ENCODE measurements at regions not wholly inside any gene's neighbourhood (a gene's known extent, or its start where the extent isn't known, plus 50 kb on each side); places are given as distances from the start of the nearest gene placed in this dataset.

DNA sequence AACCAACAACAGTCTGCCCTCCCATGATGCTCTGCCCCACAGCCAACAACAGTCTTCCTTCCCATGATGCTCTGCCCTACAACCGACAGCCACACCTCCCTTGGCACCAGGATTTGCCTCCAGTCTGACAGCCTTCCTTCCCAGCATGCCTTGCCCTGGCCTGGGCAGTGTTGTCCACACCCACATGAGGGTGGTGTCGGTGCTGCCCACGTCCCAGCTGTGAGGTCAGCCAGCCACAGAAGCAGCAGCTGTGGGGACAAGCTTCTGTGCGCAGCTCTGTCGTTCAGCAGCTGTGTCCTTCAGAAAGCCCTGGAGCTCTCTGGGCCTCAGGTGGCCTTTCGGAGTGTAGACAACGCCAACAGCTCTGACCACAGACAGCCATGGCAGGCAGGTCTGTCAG is 1378.9 kb downstream of the BRD1 start:
- no peak for DNase-seq (ENCODE audit: low spot score)

DNA sequence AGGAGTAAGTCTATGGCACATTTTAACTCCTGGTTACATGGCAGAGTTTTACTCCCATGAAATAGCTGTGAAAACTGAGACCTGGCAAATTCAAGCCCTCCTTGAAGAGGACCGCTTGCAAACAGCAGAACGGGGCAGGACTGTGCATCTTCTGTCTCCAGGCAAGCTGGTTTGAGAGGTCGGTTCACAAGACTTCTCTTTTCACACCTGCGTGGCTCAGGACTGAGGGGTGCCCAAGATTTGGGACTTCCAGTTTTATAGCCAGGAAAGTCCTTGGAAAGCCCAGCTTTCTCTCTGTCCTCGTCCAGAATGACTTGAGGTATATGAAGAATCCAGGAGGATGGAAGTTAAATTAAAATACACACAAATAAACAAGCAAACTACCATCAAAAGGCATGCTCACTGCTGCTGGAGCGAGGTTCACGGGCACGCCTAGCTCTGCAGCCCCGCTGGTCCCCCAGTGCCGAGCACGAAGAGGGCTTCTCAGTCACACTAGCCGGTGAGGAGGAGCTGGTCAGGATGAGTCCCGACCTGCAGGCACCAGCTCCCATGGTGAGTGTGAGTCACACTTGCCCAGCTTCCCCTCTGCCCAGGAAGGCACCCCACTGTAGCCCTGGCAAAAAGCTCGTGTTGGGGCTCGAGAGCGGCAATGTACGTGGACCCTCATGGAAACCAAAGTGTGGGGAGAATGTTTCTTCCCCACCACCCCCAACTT is 1382.4 kb downstream of the BRD1 start:
- no peak for DNase-seq (ENCODE audit: low spot score)

DNA sequence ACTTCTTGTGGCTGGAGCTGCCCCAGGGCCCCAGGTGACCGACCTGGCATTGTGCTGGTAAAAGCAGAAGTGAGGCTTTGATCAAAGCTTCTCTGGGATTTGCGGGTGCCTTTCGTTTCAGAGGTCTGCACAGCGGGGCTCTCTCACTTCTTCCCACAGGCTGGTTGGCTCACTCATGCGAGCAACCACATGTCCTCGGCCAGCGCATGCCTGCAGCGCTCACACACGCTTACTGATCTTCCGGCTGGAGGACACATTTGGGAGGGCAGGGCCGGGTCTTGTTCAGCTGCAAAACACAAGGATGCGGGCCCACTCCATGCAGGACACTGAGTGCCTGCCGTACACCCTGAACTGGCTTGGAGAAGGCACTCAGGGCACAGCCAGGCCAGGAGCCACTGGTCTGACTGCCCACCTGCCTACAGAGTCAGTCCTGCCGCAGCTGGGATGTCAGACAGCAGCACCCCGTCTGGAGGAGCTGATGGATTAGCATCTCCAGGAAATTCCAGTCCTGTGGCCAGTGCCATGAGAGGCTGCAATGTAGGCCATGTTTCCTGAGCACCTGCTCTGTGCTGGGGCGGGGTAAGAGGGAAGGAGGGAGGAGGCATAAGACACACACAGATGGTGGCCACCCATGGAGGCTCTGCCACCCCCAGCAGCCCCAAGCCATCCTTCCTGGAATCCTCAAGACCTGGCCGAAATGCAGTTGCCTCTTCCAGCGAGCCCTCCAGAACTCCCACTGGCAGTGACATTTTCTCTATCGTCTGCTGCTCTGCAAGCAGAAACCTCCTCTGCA is 1383.2 kb downstream of the BRD1 start:
- no peak for DNase-seq (ENCODE audit: low spot score)

DNA sequence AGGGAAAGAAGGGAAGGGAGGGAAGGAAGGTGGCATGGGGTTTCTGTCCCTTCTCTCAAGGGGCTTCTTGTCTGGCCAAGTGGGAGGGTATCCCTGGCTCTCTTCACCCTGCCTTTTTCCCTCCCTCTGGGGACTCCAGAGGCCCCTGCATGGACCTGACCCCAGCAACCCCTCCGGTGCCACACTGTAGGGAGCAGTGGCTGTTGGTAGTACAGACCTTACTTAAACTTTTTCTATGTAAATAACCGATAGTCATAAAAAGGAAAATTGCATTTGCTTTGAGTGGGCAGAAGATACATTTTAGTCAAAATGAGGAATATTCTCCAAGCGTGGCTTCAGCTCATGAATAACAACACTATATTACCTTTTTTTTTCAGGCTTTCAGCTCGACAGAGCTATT is 1384.0 kb downstream of the BRD1 start:
- DNase-seq (ENCODE audit: low spot score) = no peak

DNA sequence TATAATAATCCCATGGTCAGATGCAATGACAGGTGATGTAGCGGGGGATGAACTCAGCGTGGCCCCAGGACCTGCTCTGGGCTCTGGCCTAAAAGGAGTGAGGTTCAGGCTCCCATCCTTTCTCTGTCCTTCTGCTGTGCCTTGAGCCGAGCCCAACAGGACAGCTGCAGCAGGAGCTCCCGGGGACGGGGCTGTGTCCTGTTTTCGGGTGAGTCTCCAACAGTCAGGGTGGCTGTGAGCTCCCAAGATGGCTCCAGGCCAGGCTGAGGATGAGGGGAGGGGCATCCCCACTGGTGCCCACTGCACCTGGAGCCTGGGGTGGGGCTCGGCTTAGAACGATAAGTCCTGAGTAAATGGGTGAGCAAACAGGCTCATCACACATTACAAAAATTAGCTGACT is 1385.0 kb downstream of the BRD1 start:
- no peak for DNase-seq (ENCODE audit: low spot score)

DNA sequence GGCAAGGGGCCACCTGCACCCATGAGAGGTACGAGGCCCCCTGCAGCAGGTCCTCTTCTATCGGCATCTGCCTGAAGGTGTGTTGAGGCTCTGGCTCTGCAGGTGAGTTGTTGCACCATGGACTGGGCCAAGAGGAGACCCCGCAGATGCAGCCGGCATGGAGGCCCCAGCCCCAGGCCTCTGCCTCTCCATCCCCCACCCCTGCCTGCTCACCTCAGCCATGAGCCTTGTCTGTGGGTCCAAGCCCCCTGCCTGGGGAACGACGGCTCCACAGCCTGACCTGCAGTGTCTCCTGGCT is 1386.2 kb downstream of the BRD1 start:
- DNase-seq (ENCODE audit: low spot score) = no peak

DNA sequence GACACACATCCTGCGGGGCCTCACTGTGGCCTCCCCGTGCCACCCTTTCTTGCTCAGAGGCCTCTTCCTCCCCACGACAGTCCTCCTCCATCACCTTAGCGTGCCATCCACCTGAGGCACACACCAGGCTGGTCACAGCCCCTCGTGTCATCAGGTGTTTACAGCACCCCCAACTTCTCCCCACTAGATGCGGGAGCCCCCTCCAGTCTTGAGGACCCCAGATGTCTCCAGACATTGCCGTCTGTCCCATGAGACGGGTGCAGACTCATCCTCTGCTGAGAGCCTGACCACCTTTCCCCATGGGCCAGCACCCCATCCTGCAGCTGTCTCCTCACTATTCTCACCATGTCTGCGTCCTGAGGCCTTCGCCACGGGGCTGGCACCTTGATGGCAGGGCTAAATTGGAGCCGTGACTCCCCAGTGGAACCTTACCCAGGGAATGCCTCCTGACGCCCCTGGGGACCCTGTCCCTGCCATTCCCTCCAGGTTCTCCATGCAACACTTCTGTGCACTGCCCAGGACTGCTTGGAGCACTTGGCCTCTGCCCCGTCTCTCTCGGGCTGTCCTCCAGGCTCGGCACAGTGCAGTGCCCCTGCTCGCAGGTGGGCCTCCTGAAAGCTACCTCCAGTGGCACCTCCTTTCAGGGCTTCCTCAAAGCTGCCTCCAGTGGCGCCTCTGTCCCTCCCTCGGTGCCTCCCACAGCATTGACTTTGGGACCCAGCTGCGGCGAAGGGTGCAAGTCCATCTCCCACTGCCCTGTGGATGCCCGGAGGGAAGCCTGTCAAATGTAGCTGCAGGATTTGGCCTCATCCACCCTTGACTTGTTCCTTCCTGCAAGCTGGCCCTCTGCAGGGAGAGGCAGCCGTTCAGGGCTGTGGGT is 1386.8 kb downstream of the BRD1 start:
- DNase-seq (ENCODE audit: low spot score) = no peak

DNA sequence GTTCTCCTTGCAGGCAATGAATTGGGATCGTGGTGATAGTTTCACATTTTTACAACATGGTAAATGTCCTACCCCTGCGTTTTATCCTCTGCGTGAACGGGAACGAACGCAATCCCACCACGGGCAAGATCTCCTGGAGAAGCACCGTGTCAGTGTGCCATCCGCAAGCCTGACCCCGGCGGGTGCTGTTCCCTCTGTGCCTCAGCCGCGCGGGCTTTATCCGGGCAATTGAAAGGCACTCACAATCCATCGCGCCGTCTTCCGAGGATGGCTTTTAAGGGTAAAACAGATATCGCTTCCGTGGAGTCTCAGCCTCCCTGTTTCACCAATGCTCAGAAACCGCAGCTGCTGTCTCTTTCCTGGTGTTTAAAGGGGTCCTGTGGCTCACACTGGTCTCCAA is 1387.5 kb downstream of the BRD1 start:
- no peak for DNase-seq (ENCODE audit: low spot score)

DNA sequence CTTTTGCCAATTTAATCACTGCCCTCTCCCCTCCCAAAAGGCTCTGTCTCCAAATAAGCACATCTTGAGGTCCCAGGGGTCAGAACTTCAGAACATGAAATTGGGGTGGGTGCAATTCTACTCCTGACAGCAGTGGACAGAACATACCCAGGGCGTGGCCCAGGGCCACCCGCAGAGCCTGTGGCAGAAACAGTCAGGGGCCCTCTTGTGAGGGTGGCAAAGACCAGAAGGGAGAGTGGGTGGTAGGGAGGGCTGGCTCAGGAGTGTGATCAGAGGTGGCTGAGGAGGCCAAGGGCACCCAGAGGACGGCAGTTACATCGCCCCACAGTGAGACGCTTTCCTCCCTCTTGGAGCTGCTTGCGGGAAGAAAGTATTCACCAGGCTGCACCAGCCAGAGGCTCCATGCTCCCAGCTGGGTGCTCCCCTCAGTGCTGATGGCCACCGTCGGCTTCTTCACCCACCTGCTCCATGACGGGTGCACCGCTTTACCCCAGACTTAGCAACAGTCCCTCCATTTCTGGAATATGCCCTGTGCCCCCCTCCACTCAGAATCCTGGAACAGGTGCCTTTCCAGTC is 1388.0 kb downstream of the BRD1 start:
- no peak for DNase-seq (ENCODE audit: low spot score)

DNA sequence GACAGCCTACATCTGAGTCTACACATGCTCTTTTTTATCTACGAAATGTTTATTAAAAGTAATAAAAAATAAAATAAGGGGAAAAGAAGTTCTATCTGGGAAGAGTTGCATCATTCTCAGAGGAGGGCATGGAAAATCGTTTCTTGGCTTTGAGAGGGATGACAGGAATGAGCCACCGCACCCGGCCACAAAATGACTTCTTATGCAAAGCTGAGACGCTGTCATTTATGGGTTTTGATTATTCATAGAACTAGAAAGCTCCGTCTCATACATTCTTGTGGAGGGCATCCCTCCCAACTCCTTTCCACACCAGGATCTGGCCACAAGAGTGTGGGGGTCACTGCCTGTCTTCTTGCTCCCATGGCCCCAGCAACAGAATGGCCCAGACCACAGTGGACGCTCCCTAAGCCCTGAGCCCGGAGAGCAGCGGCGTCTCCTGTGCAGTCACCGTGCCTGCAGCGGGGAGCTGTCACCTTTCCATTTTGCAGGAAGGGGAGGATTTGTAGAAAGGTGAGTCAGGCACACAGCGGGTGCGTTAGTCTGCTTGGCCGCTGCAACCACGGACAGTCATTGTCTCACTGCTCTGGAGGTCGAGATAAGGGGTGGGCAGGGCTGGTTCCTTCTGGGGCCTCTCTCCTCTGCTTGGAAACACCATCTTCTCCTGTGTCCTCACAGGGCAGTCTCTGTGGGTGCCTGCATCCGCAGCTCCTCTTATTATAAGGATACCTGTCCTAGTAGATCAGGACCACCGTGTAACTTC is 1388.7 kb downstream of the BRD1 start:
- no peak for DNase-seq (ENCODE audit: low spot score)

DNA sequence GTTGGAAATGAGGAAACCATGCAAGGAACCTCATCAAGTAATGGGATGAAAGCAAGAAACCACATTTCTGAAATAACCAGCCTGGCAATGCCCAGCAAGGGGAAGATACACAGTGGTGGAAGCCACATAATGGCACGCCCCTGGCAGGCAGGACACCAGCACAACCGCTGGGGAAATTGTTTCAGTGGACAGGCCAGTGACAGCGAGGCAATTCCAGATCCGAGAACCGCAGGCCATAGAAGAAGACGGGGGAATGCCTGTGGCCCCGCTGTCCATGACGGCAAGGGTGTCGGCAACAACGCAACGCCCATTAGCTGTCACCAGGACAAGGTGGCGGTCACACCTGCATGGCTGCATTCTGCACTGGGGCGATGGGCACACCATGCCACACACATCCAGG is 1389.6 kb downstream of the BRD1 start:
- DNase-seq (ENCODE audit: low spot score) = no peak

DNA sequence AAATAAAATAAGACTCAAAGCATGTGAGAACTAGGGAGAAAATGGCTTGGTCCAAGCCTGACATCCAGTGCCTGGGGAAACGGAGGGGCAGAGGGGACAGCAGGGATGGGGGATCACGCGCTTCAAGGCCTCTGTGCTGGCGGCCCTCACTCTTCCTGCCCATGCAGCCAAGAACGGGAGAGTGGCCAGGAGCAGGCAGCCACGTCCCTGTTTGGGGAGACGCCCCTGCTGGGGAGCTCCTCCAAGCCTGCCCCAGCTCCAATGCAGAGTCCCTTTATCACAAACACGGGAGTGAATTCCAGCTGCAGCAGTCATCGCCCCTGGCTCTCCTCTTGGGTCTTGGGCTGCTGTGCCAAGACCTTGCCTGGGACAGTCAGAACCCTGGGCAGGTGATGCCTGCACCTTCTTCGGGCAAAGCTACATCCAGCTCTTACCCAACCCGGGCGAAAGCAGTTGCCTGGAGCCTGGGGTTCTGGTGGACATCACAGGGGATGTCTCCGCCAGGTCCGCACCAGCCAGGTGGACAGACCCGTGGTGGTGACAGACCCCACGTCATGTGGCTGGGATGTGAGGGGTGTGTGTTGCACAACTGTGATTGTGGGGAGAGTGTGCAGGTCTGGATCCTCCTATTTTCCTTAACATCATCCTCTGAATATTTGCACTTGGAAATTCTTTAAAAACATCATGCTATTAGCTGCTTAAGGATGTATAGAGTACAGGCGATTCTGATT is 1391.3 kb downstream of the BRD1 start:
- DNase-seq (ENCODE audit: low spot score) = no peak

DNA sequence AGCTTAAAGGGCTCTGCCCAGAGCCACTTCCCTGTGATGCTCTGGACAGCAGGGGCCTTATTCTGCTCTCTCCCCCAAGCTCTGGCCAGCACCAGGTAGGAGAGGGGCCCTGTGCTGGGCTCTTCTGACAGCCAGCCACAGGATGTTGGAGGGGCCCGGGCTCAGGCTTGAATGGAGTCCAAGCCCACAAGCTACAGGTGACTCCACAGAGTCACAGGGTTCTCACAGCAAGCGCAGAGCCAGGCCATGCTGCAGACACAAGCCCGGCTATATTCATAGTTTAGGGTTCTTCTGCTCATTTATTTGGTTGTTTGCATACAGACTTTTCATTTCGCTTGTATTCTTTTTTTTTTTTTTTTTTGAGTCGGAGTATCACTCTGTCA is 1392.8 kb downstream of the BRD1 start:
- no peak for DNase-seq (ENCODE audit: low spot score)

DNA sequence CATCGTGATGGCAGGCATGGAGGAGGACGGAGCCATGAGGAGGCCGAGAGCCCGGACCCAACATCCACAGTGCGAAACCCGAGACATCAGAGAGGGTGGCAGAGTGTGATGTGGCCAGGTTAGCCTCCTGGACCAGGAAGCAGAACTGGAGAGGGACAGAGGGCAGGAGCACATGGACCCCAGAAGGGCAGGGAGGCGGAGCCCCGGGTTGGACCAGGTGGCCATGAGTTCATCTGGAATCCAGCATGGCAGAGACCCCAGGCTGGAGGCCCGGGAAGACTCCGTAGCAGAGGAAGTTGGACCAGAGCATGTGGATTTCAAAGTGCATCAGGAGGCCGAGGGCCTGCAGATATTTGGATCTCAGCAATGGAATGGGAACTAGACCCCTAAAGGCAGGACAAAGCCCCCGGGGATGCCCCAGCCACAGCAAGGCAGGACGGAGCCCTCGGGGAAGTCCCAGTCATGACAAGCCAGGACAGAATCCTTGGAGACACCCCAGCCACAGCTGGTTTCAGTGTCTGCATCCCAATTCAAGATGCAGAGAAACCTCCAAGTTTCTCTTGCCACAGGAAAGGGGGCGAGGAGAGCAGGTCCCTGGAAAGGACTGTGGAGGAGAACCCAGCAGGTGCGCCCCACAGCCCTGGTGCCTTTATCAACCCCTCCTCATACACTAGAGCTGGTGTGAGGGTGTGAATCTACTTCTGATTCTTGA is 1393.4 kb downstream of the BRD1 start:
- DNase-seq (ENCODE audit: low spot score) = no peak

DNA sequence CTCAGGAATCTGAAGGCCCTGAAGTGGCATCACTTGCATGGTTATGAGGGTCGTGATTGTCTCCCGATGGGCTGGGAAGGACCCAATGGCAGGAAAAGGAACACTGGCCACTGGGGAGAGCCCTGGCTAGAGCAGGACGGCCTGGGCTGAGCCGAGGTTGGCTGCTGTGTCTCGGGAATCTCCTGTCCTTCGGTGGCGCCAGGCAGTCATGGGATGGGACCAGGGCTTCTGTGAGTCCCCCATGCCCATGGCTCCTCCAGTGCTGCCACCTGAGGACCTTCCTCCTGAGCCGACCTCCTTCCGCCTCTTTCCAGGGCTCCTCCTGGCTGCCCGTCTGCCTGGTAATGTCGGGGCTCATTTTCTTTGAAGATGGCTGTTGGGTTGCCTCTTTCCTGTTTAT is 1394.0 kb downstream of the BRD1 start:
- DNase-seq (ENCODE audit: low spot score) = no peak

DNA sequence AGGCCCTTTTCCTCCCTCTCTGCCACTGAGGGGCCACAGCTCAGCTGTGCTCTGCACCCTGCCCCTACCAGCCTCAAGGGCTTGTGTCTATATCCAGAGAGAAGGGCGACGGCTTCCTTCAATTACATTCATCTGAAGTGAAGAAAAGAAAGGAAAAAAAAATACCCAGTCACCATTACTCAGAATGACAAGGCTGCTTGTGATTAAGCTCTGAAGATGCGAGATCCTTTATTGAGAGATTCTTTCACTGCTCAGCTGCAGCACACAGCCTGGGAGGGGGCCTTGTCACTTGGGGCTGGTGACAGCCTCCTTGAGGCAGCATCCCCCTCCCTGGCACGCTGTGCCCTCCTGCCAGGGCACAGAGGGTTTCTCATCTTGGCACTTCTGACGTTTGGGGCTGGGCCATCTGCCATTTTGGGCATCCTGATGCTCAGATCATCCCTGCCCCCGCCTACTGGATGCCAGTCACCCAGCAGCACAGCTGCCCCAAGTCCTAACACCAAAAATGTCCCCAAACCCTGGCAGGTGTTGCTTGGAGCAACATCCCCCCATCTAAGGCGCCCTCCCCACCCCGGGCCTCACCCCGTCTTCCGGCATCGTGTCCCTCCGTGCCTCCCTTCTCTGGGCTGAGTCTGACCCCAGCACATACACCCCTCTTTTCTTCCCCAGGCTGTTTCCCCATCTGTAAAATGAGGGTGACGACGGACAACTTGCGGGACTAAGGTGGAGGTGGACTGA is 1394.7 kb downstream of the BRD1 start:
- DNase-seq (ENCODE audit: low spot score) = no peak

DNA sequence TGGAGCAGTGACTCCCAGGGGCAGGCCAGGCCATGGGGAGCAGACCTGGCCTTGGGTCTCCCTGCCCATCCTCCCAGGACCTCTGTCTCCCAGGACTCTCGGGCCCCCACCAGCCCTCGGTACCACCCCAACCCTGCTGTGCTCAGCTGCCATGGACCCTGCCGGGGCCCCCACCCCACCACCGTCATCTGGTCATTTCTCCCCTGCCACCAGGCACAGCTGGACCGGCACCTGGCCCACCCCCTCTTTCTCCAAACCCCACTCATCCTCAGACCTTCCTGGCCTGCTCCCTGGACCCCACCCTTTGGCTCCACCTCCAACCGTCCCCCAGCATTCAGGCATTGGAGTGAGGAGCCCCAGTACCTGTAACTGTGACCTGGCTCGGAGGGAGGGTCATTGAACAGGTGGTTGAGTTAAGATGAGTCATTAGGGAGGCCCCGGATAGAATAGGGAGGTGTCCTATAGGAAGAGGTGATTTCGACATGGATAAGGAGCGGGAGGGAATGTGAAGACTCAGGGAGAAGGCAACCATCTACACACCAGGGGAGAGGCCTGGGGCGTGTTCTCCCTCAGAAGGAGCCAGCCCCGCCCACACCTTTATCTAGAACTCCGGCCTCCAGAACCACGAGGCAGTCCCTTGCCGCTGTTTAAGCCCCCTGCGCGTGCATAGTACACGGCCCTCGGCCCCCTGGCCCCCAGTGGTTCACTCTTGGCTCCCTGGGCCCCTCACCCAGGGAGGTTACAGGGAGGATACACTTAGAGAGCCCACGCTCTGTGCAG is 1395.9 kb downstream of the BRD1 start:
- no peak for DNase-seq (ENCODE audit: low spot score)

DNA sequence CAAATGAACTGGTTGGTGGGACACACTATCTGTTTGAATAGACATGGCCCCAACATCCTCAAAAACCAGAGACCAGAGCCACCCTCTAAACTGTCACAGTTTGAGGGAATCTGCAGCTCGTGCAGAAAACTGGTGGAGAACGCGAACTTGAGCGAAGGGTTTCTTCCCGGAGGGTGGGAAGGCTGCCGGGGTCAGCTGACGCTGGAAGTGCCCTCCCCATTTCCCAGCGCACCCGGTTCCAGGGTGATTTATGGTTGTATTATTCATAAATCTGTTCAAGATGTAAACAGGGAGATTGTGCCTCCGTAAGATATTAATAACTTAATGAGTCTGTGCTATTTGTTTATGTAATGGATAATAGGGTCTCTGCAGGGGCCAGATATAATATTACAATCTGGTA is 1396.7 kb downstream of the BRD1 start:
- no peak for DNase-seq (ENCODE audit: low spot score)

DNA sequence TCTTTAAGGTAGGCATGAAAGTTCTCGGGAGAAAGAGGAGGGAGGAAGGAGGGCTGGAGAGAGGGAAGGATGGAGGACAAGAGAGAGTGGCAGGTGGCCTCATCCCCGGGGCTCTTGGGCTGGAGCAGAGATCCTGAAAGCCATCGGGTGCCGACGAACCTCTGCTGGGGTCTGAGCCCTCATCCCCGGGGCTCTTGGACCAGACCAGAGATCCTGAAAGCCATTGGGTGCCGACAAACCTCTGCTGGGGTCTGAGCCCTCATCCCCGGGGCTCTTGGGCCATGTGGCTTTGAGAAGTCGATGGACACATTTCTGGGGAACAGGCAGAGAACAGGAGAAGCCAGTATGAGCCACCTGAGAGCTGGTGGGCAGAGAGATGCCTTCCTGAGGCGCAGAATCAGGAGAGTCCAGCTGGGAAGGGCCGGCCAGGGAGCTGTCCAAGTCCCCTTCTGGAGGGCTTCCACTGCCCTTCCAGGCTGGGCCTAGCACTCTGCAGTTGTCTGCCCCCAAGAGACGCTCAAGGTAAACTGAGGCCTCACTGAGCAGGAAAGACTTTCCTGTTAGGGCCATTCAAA is 1398.1 kb downstream of the BRD1 start:
- no peak for DNase-seq (ENCODE audit: low spot score)

All from putamen (tissue), 1 donor.